PC-3 (cell line): ENCODE measurements at regions not wholly inside any gene's neighbourhood (a gene's known extent, or its start where the extent isn't known, plus 50 kb on each side); places are given as distances from the start of the nearest gene placed in this dataset.

ENCODE experiments used
- ATAC-seq: fragments of 200-7000 bp; cut with Tn5 transposase; 2 replicates; pipeline ENCODE4 v1.9.1; 2020; ENCODE audit warnings: mild to moderate bottlenecking, moderate library complexity
- BruUV-seq: library from RNA; stranded (reverse); fragments of 400-500 nt; replicated peaks from 2 replicates; lab custom pipeline; 2021; lab: Mats Ljungman, UMichigan
- CTCF ChIA-PET: fragments of 300-600 bp; sonication (Branson Sonifier 250); formaldehyde crosslinking; loops from one replicate; lab custom pipeline; 2022; ENCODE audit warnings: antibody characterized with exemption; lab: Charles Lee
- POLR2A ChIA-PET: fragments of 300-600 bp; sonication (Branson Sonifier 250); formaldehyde crosslinking; loops from one replicate; lab custom pipeline; 2022; ENCODE audit warnings: antibody characterized with exemption; ENCODE audit not compliant: unreplicated experiment; lab: Charles Lee
- DNase-seq: peaks from one replicate; pipeline ENCODE4 v3.0.0-alpha.2; 2015
- H2AFZ ChIP-seq: fragments of 300-600 bp; sonication (generic); 2 replicates; pipeline ENCODE4 v1.6.0; 2016; ENCODE audit warnings: antibody characterized with exemption, low read length
- H3F3A ChIP-seq: fragments of 300-600 bp; sonication (generic); one replicate; pipeline ENCODE4 v1.6.0; 2017; ENCODE audit warnings: antibody characterized with exemption, low read length, control low read depth, mild to moderate bottlenecking; ENCODE audit not compliant: unreplicated experiment
- H3K27ac ChIP-seq: fragments of 300-600 bp; sonication (generic); 2 replicates; pipeline ENCODE4 v1.5.1; 2016; ENCODE audit warnings: mild to moderate bottlenecking, low read length
- H3K27me3 ChIP-seq: fragments of 300-600 bp; sonication (generic); 2 replicates; pipeline ENCODE4 v1.6.1; 2016; ENCODE audit warnings: low read length, mixed read lengths
- H3K36me3 ChIP-seq: fragments of 300-600 bp; sonication (generic); 2 replicates; pipeline ENCODE4 v1.6.1; 2016; ENCODE audit warnings: low read depth, mixed run types, low read length, mixed read lengths
- H3K4me1 ChIP-seq: fragments of 300-600 bp; sonication (generic); 2 replicates; pipeline ENCODE4 v1.5.1; 2016; ENCODE audit warnings: low read length; ENCODE audit not compliant: insufficient read depth
- H3K4me2 ChIP-seq: fragments of 300-600 bp; sonication (generic); 2 replicates; pipeline ENCODE4 v1.6.0; 2016; ENCODE audit warnings: low read length
- H3K4me3 ChIP-seq: fragments of 300-600 bp; sonication (generic); 2 replicates; pipeline ENCODE4 v1.5.1; 2016; ENCODE audit warnings: mild to moderate bottlenecking, low read length, mixed read lengths
- H3K79me2 ChIP-seq: fragments of 300-600 bp; sonication (generic); 2 replicates; pipeline ENCODE4 v1.6.1; 2017; ENCODE audit warnings: low read length, mixed read lengths
- H3K9ac ChIP-seq: fragments of 300-600 bp; sonication (generic); 2 replicates; pipeline ENCODE4 v1.6.0; 2016; ENCODE audit warnings: mild to moderate bottlenecking, low read length
- H3K9me2 ChIP-seq: fragments of 300-600 bp; sonication (generic); replicated peaks from 2 replicates; pipeline ENCODE4 v1.6.1; 2016; ENCODE audit warnings: mixed run types, low read length, mixed read lengths
- H3K9me3 ChIP-seq: fragments of 300-600 bp; sonication (generic); 2 replicates; pipeline ENCODE4 v1.6.1; 2016; ENCODE audit warnings: low read length, mixed read lengths
- H4K20me1 ChIP-seq: fragments of 300-600 bp; sonication (generic); 2 replicates; pipeline ENCODE4 v1.6.1; 2016; ENCODE audit warnings: low read length, mixed read lengths
- CTCF ChIP-seq: fragments of 300-600 bp; sonication (generic); conservative IDR thresholded peaks from 2 replicates; pipeline ENCODE4 v1.5.1; 2017; ENCODE audit warnings: antibody characterized with exemption, low read depth, mild to moderate bottlenecking, low read length
- EZH2 ChIP-seq: fragments of 300-600 bp; sonication (generic); IDR thresholded peaks from one replicate; pipeline ENCODE4 v1.6.1; 2017; ENCODE audit warnings: antibody characterized with exemption, mild to moderate bottlenecking, low read length; ENCODE audit not compliant: unreplicated experiment
- EZH2phosphoT487 ChIP-seq: fragments of 300-600 bp; sonication (generic); IDR thresholded peaks from 2 replicates; pipeline ENCODE4 v1.6.1; 2018; ENCODE audit warnings: mild to moderate bottlenecking, antibody characterized with exemption, low read length, borderline replicate concordance
- intact Hi-C: fragments of 100-400 bp; cut with micrococcal nuclease; formaldehyde crosslinking; loops from 2 replicates; pipeline ENCODE4 v1.9.0; 2023

GRCh38 chr3:168386301-168386700, 290.6 kb upstream of the GOLIM4 start:
- no peaks in the 10 kb centered on the region for H3K27me3 ChIP-seq
- ChIA-PET POLR2A (no interaction called here), CTCF (no interaction called here)
- no peak overlapping the region for H3K4me3 ChIP-seq
- H2AFZ ChIP-seq = no peak overlapping the region
- BruUV-seq = no TSS peak
- no peaks in the 10 kb centered on the region for H3K9me3 ChIP-seq
- no peak overlapping the region for H3K4me2 ChIP-seq
- no peaks in the 10 kb centered on the region for H3K4me1 ChIP-seq
- H3K79me2 ChIP-seq = no peaks in the 10 kb centered on the region
- H4K20me1 ChIP-seq = no peaks in the 10 kb centered on the region
- H3K9ac ChIP-seq = no peak overlapping the region
- H3F3A ChIP-seq = no peaks in the 10 kb centered on the region
- no peaks in the 10 kb centered on the region for H3K9me2 ChIP-seq
- ATAC-seq (no peak), DNase-seq (no peak)
- no peaks in the 10 kb centered on the region for H3K36me3 ChIP-seq
- intact Hi-C loops = no loop called here
- H3K27ac ChIP-seq = no peak overlapping the region
- no peak for TF ChIP-seq EZH2
- no peak for TF ChIP-seq CTCF
- no peak for TF ChIP-seq EZH2phosphoT487

GRCh38 chr3:168384990-168385389, 289.3 kb upstream of the GOLIM4 start:
- DNase-seq (no peak), ATAC-seq (no peak)
- Histone ChIP-seq H3K4me2 (no peak overlapping the region), H3K79me2 (no peaks in the 10 kb centered on the region), H3K4me1 (no peaks in the 10 kb centered on the region), H3F3A (no peaks in the 10 kb centered on the region), H3K27ac (no peak overlapping the region), H3K4me3 (no peak overlapping the region), H2AFZ (no peak overlapping the region), H4K20me1 (no peaks in the 10 kb centered on the region), H3K9me2 (no peaks in the 10 kb centered on the region), H3K27me3 (no peaks in the 10 kb centered on the region), H3K36me3 (no peaks in the 10 kb centered on the region), H3K9me3 (no peaks in the 10 kb centered on the region), H3K9ac (no peak overlapping the region)
- intact Hi-C loops = no loop called here
- ChIA-PET POLR2A (no interaction called here), CTCF (no interaction called here)
- no peak for TF ChIP-seq EZH2
- TF ChIP-seq CTCF = no peak
- TF ChIP-seq EZH2phosphoT487 = no peak
- no TSS peak for BruUV-seq

- Histone ChIP-seq H3K4me3 (no peak overlapping the region), H2AFZ (no peak overlapping the region), H3K36me3 (no peaks in the 10 kb centered on the region), H3K9me3 (no peaks in the 10 kb centered on the region), H3K79me2 (no peaks in the 10 kb centered on the region), H3K9me2 (no peaks in the 10 kb centered on the region), H3K4me2 (no peak overlapping the region), H3F3A (no peaks in the 10 kb centered on the region), H3K4me1 (no peaks in the 10 kb centered on the region), H4K20me1 (no peaks in the 10 kb centered on the region), H3K27ac (no peak overlapping the region), H3K9ac (no peak overlapping the region), H3K27me3 (no peaks in the 10 kb centered on the region)
- ChIA-PET CTCF (no interaction called here), POLR2A (no interaction called here)
- no peak for DNase-seq
- intact Hi-C loops = no loop called here
- ATAC-seq = no peak
- no peak for TF ChIP-seq CTCF
- no peak for TF ChIP-seq EZH2phosphoT487
- no peak for TF ChIP-seq EZH2
- no TSS peak for BruUV-seq
Observed at GRCh38 chr3:168383573-168383972, 287.8 kb upstream of the GOLIM4 start.
